H1 (cell line): ENCODE measurements at regions not wholly inside any gene's neighbourhood (a gene's known extent, or its start where the extent isn't known, plus 50 kb on each side); places are given as distances from the start of the nearest gene placed in this dataset.

ENCODE experiments used
- CTCF ChIA-PET: fragments of 300-600 bp; sonication (Branson Sonifier 250); formaldehyde crosslinking; loops from one replicate; lab custom pipeline; 2021; ENCODE audit not compliant: partially characterized antibody; lab: Charles Lee
- POLR2A ChIA-PET: fragments of 300-600 bp; sonication (Branson Sonifier 250); formaldehyde crosslinking; loops from one replicate; lab custom pipeline; 2021; ENCODE audit warnings: inconsistent platforms; ENCODE audit not compliant: partially characterized antibody; lab: Charles Lee
- DNase-seq, 2 experiments: peaks; one replicate each; pipeline versions ENCODE4 v3.0.0 to v3.0.0-alpha.2; 2010 to 2022; ENCODE audit warnings: low spot score in 2 of 2, low read depth in 1 of 2, mixed read lengths in 1 of 2
- FAIRE-seq: peaks from 2 replicates; lab custom pipeline; 2011; peaks lifted over from hg19 to GRCh38; lab: Jason Lieb, UNC
- H2AFZ ChIP-seq: 2 replicates; pipeline ENCODE4 v1.8.1; 2012; ENCODE audit warnings: low read length, inconsistent platforms
- H2AK5ac ChIP-seq: 2 replicates; pipeline ENCODE4 v1.6.1; 2013; ENCODE audit warnings: low read depth, low read length
- H2BK120ac ChIP-seq: replicated peaks from 2 replicates; pipeline ENCODE3; 2013; ENCODE audit warnings: low read depth, low read length, inconsistent platforms
- H2BK12ac ChIP-seq: 2 replicates; pipeline ENCODE4 v1.6.1; 2013; ENCODE audit warnings: low read depth, low read length
- H2BK15ac ChIP-seq: 2 replicates; pipeline ENCODE4 v1.6.1; 2013; ENCODE audit warnings: low read length
- H2BK20ac ChIP-seq: 2 replicates; pipeline ENCODE4 v1.6.1; 2013; ENCODE audit warnings: low read length
- H2BK5ac ChIP-seq: 2 replicates; pipeline ENCODE4 v1.6.1; 2013; ENCODE audit warnings: low read depth, low read length
- H3K14ac ChIP-seq: 2 replicates; pipeline ENCODE4 v1.6.1; 2013; ENCODE audit warnings: inconsistent platforms; ENCODE audit not compliant: insufficient read length
- H3K18ac ChIP-seq: 2 replicates; pipeline ENCODE4 v1.6.1; 2013; ENCODE audit warnings: low read length; ENCODE audit errors: extremely low read depth
- H3K23ac ChIP-seq: 2 replicates; pipeline ENCODE4 v1.6.1; 2013; ENCODE audit warnings: inconsistent platforms; ENCODE audit not compliant: insufficient read length
- H3K23me2 ChIP-seq: 2 replicates; pipeline ENCODE4 v1.6.1; 2013; ENCODE audit warnings: low read depth, low read length
- H3K27ac ChIP-seq: 2 replicates; pipeline ENCODE4 v1.6.1; 2011; ENCODE audit warnings: low read depth, low read length, inconsistent platforms
- H3K27me3 ChIP-seq, 4 experiments: replicated peaks in 1 of 4; 1 replicate in 1 of 4; 2 replicates in 3 of 4; pipeline versions ENCODE4 v1.6.1 to v1.8.1; 2011 to 2013; ENCODE audit warnings: low read length in 3 of 4, mild to moderate bottlenecking in 3 of 4, inconsistent platforms in 2 of 4, mixed read lengths in 2 of 4, moderate library complexity in 1 of 4; ENCODE audit not compliant: control insufficient read depth in 3 of 4, insufficient read depth in 3 of 4; ENCODE audit errors: extremely low read depth in 1 of 4
- H3K36me3 ChIP-seq, 4 experiments: 2 replicates each; pipeline versions ENCODE4 v1.6.1 to v1.8.1; 2011 to 2013; ENCODE audit warnings: mild to moderate bottlenecking in 4 of 4, low read length in 3 of 4, moderate library complexity in 2 of 4, control low read depth in 1 of 4, inconsistent platforms in 1 of 4; ENCODE audit not compliant: insufficient read depth in 4 of 4, control insufficient read depth in 2 of 4
- H3K4ac ChIP-seq: replicated peaks from 2 replicates; pipeline ENCODE3; 2013; ENCODE audit warnings: low read length, low read depth, mixed read lengths, inconsistent platforms; ENCODE audit not compliant: insufficient read length
- H3K4me1 ChIP-seq, 4 experiments: replicated peaks in 1 of 4; 1 replicate in 1 of 4; 2 replicates in 3 of 4; pipeline versions ENCODE4 v1.6.1 to v1.8.1; 2011 to 2013; ENCODE audit warnings: low read length in 3 of 4, inconsistent platforms in 2 of 4, mixed read lengths in 1 of 4; ENCODE audit not compliant: insufficient read depth in 4 of 4, control insufficient read depth in 3 of 4
- H3K4me2 ChIP-seq, 2 experiments: 2 replicates each; pipeline versions ENCODE4 v1.6.1 to v1.8.1; 2011 to 2013; ENCODE audit warnings: low read depth in 2 of 2, low read length in 2 of 2, control low read depth in 1 of 2, inconsistent platforms in 1 of 2, mild to moderate bottlenecking in 1 of 2; ENCODE audit not compliant: insufficient read depth in 1 of 2
- H3K4me3 ChIP-seq, 4 experiments: fragments of 200-600, 300-600 bp in 1 of 4; sonication (generic), shearing (Covaris generic), sonication (Bioruptor Twin) in 1 of 4; 2 replicates each; pipeline versions ENCODE4 v1.5.1 to v1.8.1; 2011 to 2016; ENCODE audit warnings: low read length in 4 of 4, low read depth in 3 of 4, control low read depth in 2 of 4, inconsistent platforms in 2 of 4, mild to moderate bottlenecking in 2 of 4, mixed read lengths in 1 of 4, moderate library complexity in 1 of 4; ENCODE audit not compliant: insufficient read depth in 2 of 4; ENCODE audit errors: extremely low read depth in 1 of 4
- H3K56ac ChIP-seq: replicated peaks from 2 replicates; pipeline ENCODE3; 2013; ENCODE audit warnings: low read depth, mild to moderate bottlenecking, mixed read lengths, low read length, inconsistent platforms; ENCODE audit not compliant: insufficient read length
- H3K79me1 ChIP-seq: 2 replicates; pipeline ENCODE4 v1.6.1; 2013; ENCODE audit warnings: low read depth, low read length, control low read depth
- H3K79me2 ChIP-seq, 2 experiments: 2 replicates each; pipeline versions ENCODE4 v1.6.1 to v1.8.1; 2012 to 2013; ENCODE audit warnings: low read length in 2 of 2, mild to moderate bottlenecking in 2 of 2, inconsistent platforms in 1 of 2; ENCODE audit not compliant: insufficient read depth in 2 of 2, control insufficient read depth in 1 of 2
- H3K9ac ChIP-seq, 4 experiments: replicated peaks in 1 of 4; 1 replicate in 1 of 4; 2 replicates in 3 of 4; pipeline versions ENCODE4 v1.6.1 to v1.8.1; 2011 to 2013; ENCODE audit warnings: low read depth in 3 of 4, low read length in 3 of 4, control low read depth in 2 of 4, mild to moderate bottlenecking in 2 of 4, moderate library complexity in 2 of 4, inconsistent platforms in 1 of 4; ENCODE audit errors: extremely low read depth in 1 of 4
- H3K9me3 ChIP-seq, 2 experiments: 2 replicates each; pipeline versions ENCODE4 v1.6.1 to v1.8.1; 2012 to 2013; ENCODE audit warnings: mild to moderate bottlenecking in 2 of 2, moderate library complexity in 2 of 2, control low read depth in 1 of 2, inconsistent platforms in 1 of 2, low read depth in 1 of 2, low read length in 1 of 2, mixed read lengths in 1 of 2; ENCODE audit not compliant: insufficient read depth in 2 of 2
- H4K20me1 ChIP-seq, 2 experiments: replicated peaks in 1 of 2; 2 replicates each; pipeline versions ENCODE3 to v1.8.1; 2011 to 2013; ENCODE audit warnings: inconsistent platforms in 2 of 2, low read length in 2 of 2, mild to moderate bottlenecking in 1 of 2; ENCODE audit not compliant: insufficient read depth in 2 of 2, control insufficient read depth in 1 of 2
- H4K5ac ChIP-seq: 2 replicates; pipeline ENCODE4 v1.6.1; 2013; ENCODE audit warnings: low read length, low read depth, mixed read lengths, inconsistent platforms; ENCODE audit not compliant: insufficient read length
- H4K8ac ChIP-seq: 2 replicates; pipeline ENCODE4 v1.8.0; 2013; ENCODE audit warnings: mild to moderate bottlenecking, moderate library complexity, low read length, inconsistent platforms; ENCODE audit not compliant: insufficient read depth; ENCODE audit errors: extremely low read depth
- H4K91ac ChIP-seq: replicated peaks from 2 replicates; pipeline ENCODE3; 2013; ENCODE audit warnings: low read length, mixed read lengths, inconsistent platforms; ENCODE audit not compliant: insufficient read length
- ATF3 ChIP-seq: IDR thresholded peaks from 2 replicates; pipeline ENCODE4 v1.6.1; 2011; ENCODE audit warnings: low read depth, mild to moderate bottlenecking, low read length; ENCODE audit not compliant: insufficient read depth
- CTBP2 ChIP-seq: IDR thresholded peaks from 2 replicates; pipeline ENCODE4 v1.7.0; 2011; ENCODE audit warnings: borderline replicate concordance, mild to moderate bottlenecking, moderate library complexity, mixed read lengths, low read length; ENCODE audit not compliant: insufficient read depth, insufficient read length
- GABPA ChIP-seq: IDR thresholded peaks from 2 replicates; pipeline ENCODE4 v1.6.1; 2011; ENCODE audit warnings: mild to moderate bottlenecking, low read length, moderate library complexity, borderline replicate concordance; ENCODE audit not compliant: insufficient read depth
- JUN ChIP-seq: IDR thresholded peaks from 2 replicates; pipeline ENCODE4 v1.6.1; 2011; ENCODE audit warnings: low read depth, mild to moderate bottlenecking, improper control_type of control experiment, low read length
- NANOG ChIP-seq: IDR thresholded peaks from 2 replicates; pipeline ENCODE4 v1.6.1; 2011; ENCODE audit warnings: low read length, low read depth, mild to moderate bottlenecking, inconsistent platforms; ENCODE audit not compliant: insufficient read depth, poor library complexity, severe bottlenecking
- SAP30 ChIP-seq: fragments of 300-600 bp; sonication (generic); IDR thresholded peaks from 2 replicates; pipeline ENCODE4 v1.7.1; 2012; ENCODE audit warnings: low read length, moderate library complexity, mild to moderate bottlenecking, inconsistent platforms; ENCODE audit not compliant: insufficient read depth, insufficient replicate concordance
- SIRT6 ChIP-seq: IDR thresholded peaks from one replicate; pipeline ENCODE4 v1.7.1; 2012; ENCODE audit warnings: low read length, inconsistent platforms
- SP4 ChIP-seq: IDR thresholded peaks from 2 replicates; pipeline ENCODE4 v1.6.1; 2012; ENCODE audit warnings: low read length, inconsistent platforms
- TEAD4 ChIP-seq: IDR thresholded peaks from 2 replicates; pipeline ENCODE4 v1.6.1; 2012; ENCODE audit warnings: low read depth, low read length, inconsistent platforms, mixed read lengths
- WGBS, 2 experiments: shearing (Covaris generic) in 1 of 2; methylation state at CpG; one replicate each; pipeline versions ENCODE4 v1.1.6 to v1.1.7; 2013 to 2015; ENCODE audit warnings: low lambda C conversion rate in 2 of 2, mixed read lengths in 2 of 2, inconsistent platforms in 1 of 2, low coverage in 1 of 2, missing lambda C conversion rate in 1 of 2; ENCODE audit not compliant: insufficient replicate concordance in 2 of 2, insufficient coverage in 1 of 2, insufficient read length in 1 of 2; ENCODE audit errors: extremely low coverage in 1 of 2, missing lambda C conversion rate in 1 of 2; 5-methylcytosine and 5-hydroxymethylcytosine counted together

- Histone ChIP-seq H3K4me3 (no peak overlapping the region), H3K4ac (no peak overlapping the region), H3K9ac (no peak overlapping the region), H3K79me1 (no peaks in the 10 kb centered on the region), H4K8ac (no peak overlapping the region), H2BK120ac (no peak overlapping the region), H2BK15ac (no peak overlapping the region), H3K14ac (no peak overlapping the region), H3K18ac (0 out of 2 replicates have a peak overlapping the region, but pooled peaks have one; percentile 10), H3K4me1 (peaks cover 0 to 17% (median 1%) of the 10 kb centered on the region in 4 experiments; a peak in 2 of 7 replicates), H4K20me1 (no peaks in the 10 kb centered on the region), H2BK20ac (no peak overlapping the region; the same call in 1 of the 2 replicates), H3K23ac (no peak overlapping the region), H2BK12ac (no peak overlapping the region; the same call in 1 of the 2 replicates), H2AK5ac (no peak overlapping the region), H3K23me2 (no peaks in the 10 kb centered on the region), H2BK5ac (no peak overlapping the region), H2AFZ (0 out of 2 replicates have a peak overlapping the region, but pooled peaks have one; percentile 22), H3K56ac (no peak overlapping the region), H3K27me3 (no peaks in the 10 kb centered on the region), H3K36me3 (no peaks in the 10 kb centered on the region), H3K27ac (no peak overlapping the region), H3K9me3 (no peaks in the 10 kb centered on the region), H4K5ac (no peak overlapping the region), H3K4me2 (no peak overlapping the region), H4K91ac (no peak overlapping the region), H3K79me2 (no peaks in the 10 kb centered on the region)
- 72% methylated on average over 12 of the region's 12 CpGs; no CpG with 5 or more reads in 1 of the 2 experiments for WGBS, 2 experiments
- CTCF ChIA-PET: interaction anchor here (0.5 to 1.3 kb wide), 4 partner anchors 10 to 53 kb away, joined by 3 read pairs; no protein-coding TSS in a partner anchor
- no peak for FAIRE-seq
- POLR2A ChIA-PET: interaction anchor here (1.0 to 1.3 kb wide), 2 partner anchors 33 to 58 kb away, joined by 3 read pairs; no protein-coding TSS in a partner anchor
- TF ChIP-seq ATF3 (no peak), SP4 (no peak), SAP30 (no peak), CTBP2 (no peak), JUN (no peak), GABPA (no peak), TEAD4 (peak; percentile 40; the same call in 1 of the 2 replicates), SIRT6 (no peak), NANOG (no peak)
- DNase-seq: no peak
These were observed 56.8 kb upstream of the TFRC start for GRCh38 chr3:196138482-196139254.
